ENCODE measurements at regions not wholly inside any gene's neighbourhood (a gene's known extent, or its start where the extent isn't known, plus 50 kb on each side); places are given as distances from the start of the nearest gene placed in this dataset.

DNA sequence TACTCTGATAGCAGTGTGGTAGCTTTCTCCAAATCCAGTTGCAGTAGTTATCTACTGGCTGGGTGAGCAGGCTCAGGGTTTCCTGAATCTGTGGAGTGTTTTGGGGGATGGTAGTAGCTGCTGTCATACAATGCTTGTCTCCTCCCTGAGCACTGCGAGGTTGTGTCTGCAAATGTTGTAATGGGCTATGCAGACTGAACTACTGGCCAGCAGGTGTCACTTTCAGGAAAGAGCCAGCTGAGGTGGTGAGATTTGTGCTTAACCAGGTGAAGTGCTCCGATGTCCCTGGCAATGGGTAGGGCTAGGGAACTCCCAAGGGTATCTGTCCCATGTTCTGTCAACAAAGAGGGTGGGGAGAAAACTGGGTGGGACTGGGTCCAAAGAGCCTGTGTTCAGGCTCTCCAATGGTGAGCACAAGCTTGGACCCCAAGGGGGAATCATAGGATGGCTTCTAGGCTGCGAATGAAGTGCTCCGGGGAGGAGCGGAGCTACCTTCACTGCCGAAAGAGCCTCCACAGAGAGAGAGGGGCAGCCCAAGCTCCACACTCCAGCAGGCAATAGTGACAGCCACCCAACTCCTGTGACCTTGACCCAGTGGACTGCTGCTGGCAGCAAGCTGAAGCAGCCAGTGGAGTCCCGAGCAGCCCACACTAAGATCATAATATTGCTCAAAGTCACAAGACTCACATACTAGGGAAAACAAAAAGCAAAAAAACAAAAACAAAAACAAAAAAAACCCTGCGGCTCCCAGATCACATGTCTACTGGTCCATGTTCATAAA is 1324.0 kb upstream of the USP15 start:
- no peak for DNase-seq

DNA sequence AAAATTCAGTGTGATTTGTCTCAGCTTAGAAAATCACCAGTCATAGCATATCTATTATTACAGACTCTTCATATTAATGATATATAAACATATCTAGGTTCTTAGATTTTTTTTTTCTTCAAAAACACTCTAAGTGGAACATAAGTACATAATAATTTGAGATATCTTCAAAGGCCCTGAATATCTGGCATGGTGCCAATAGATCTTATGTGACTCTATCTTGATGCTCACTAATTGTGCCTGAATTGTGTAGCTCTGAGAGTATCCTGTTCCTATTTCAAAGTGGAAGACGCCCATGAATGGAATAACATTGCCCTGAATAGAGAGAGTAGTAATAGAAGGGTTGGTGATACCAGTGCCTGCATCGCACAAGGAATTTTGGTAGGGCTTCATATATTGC is 1312.7 kb upstream of the USP15 start:
- DNase-seq = no peak

DNA sequence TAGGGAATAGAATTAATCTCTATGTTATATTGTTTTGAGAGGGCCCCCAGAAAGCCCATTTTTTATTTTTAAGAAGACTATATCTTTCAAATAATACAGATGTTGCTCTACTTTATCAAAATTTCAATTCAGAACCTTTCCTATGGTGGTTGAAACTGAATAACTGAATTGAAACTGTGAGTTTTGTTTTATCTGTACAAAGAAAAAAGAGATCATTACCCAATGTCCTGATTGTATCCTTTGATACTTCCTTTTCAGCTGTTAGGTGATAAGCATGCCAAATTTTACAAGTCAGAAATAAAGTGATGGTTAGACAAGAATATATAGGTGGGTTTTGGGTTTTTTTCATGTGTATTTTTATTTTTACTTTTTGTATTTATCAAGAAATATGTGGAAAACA is 1293.1 kb upstream of the USP15 start:
- no peak for DNase-seq

- no peak for DNase-seq
Observed at GRCh38 chr12:60977966-60978365, 1282.2 kb upstream of the USP15 start.

- DNase-seq = no peak
Observed at GRCh38 chr12:60980558-60980957, 1279.6 kb upstream of the USP15 start.

- DNase-seq = no peak
Observed at GRCh38 chr12:60981473-60981872, 1278.7 kb upstream of the USP15 start.

GRCh38 chr12:60992087-60992486 is 1268.1 kb upstream of the USP15 start:
- DNase-seq = no peak

- DNase-seq = no peak
Observed at GRCh38 chr12:60995256-60995825, 1264.9 kb upstream of the USP15 start.

DNA sequence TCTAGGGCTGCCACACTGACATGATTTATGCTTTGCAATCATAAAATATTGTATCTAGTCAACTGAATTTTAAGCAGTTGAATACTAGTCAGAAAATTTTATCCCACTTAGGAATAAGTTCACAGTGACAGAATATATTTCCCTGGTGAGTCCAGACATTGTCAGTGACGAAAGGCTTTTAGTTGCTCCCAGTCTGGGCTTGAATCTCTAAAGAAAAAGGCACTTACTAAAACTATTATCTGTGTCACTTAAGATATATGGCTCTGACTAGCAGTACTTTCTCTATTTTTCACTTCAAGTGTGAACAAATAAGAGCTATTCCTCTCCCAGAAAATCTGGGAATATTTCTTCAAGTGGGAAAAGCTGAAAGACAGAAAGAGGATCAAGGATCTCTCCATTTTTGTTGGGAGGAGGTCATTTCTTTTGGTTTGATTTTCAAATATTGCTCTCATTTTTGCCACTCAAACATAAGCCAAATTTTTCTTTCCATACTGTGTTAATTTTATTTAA is 1262.3 kb upstream of the USP15 start:
- no peak for DNase-seq

DNA sequence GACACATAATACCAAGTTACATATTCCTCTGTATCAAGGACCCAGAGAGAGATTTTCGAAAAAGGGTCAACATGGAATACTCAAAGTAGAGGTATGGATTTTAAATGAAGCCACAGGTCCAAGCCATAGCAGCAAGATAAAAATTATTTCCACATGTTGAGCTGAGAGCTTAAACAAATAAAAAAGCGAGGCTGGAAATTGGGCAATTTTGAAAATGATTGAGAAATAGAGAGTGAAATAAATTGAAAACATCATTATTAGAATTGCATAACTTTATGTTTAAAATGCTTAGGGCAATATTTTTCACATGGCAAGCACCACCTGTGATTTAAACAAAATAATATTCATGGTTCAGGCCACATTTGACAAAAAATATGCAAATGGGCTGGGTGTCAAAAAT is 1251.0 kb upstream of the USP15 start:
- no peak for DNase-seq

DNA sequence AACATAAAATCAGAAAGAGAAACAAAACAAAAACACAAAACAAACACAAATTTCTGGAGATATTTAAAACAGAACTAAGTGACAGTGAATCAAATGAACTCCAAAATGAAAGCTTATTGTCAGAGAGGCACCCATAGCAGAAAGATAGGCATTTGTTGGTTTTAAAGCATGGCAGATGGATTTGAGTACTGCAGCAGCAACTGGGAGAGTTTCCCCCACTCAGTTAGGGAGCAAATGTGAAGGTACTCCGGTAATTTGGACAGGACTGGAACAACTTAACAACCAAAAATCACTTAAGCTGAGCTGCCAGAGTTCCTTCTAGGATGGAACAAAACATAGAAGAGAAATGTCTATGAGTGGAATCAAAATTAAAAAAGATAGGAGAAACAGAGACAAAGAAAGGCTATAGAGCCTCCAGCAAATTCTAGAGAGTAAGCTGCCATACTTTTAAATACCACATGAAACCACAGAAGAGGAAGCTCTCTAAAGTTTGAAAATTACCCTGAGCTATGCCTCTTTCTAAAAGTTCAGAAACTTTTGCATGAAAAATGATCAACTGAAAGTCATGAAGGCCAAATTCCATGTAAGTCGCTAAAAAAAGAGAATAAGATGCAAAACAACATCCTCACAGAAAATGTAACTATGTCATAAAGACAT is 1248.3 kb upstream of the USP15 start:
- DNase-seq = no peak

DNA sequence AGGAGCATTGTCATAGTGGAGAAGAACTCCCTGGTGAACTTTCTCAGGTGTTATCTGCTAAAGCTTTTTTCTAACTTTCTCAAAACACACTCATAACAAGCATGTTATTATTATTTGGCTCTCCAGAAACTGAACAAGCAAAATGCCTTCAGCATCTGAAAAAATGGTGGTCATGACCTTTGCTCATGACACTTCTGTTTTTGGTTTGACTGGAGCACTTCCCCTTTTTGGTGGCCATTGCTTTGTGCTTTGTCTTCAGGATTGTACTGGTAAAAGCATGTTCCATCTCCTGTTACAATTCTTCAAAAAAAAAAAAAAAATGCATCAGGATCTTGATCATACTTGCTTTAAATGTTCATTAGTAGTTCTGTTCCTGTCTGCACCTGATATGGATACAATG is 1241.6 kb upstream of the USP15 start:
- DNase-seq = no peak

- no peak for DNase-seq
Observed at GRCh38 chr12:61023231-61023630, 1237.0 kb upstream of the USP15 start.

DNA sequence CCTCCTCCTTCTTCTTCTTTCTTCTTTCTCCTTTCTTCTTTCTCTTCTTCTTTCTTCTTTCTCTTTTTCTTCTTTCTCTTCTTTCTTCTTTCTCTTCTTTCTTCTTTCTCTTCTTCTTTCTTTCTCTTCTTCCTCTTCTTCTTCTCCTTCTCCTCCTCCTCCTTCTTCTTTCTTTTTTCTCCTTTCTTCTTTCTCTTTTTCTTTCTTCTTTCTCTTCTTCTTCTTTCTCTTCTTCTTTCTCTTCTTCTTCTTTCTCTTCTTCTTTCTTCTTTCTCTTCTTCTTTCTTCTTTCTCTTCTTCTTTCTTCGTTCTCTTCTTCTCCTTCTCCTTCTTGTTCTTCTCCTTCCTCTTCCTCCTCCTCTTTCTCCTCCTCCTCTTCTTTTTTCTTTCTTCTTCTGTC is 1230.7 kb upstream of the USP15 start:
- DNase-seq = no peak

DNA sequence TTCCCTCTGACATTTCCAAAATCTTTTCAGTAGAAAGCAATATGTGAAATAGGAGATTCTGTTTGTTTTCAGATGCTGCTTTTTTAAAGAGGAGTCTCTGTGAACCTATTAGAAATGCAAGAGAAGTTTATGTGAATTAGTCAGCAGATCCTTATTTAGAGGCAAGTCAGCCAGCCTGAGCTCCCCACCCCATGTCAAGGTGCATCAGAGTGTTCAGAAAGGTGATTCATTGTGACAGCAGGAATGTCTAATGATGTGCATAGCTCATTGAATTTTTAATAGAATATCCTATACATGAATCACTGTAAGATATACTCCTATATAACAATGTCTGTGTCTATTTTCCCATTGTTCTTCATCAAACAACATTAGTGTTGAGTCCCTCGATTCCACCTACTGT is 1222.4 kb upstream of the USP15 start:
- no peak for DNase-seq

DNA sequence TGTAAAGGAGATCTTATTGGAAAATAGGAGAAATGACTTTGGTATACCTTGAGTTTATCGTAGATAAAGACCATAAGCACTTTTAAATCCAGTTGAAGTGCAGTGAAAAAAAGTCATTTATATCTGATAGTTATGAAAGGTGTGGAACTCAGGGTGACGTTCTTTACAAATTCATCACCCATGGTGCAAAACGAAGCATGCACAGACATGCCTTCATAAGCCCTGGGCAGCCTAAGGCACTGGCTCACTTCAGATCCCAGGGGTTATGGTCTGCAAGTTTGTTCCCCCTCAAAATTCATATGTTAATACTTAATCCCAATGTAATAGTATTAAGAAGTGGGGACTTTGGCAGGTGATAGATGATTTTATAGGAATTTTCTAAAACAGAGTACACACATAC is 1216.4 kb upstream of the USP15 start:
- no peak for DNase-seq

- DNase-seq = no peak
Observed at GRCh38 chr12:61044766-61045165, 1215.4 kb upstream of the USP15 start.

- DNase-seq = no peak
Observed at GRCh38 chr12:61070640-61071414, 1189.4 kb upstream of the USP15 start.

- DNase-seq = no peak
Observed at GRCh38 chr12:61072717-61073116, 1187.5 kb upstream of the USP15 start.

DNA sequence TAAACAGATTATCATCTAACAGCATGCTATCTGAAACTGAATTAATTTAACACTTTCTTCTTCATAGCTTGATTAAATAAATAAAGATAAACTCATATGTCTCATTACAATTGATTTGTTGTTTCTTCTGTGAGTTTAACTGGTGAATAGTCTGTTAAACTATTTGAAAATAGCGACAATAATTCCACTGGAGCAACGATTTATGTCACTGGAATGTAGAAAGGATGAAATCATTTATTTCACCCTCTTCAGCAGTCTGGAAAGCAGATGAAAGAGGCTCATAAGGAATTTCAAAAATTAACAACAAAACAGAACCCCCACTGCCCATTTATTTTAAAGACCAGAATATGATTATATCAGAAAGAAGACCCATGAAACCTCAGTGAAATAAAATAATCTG is 1165.1 kb upstream of the USP15 start:
- no peak for DNase-seq

- no peak for DNase-seq
Observed at GRCh38 chr12:61098031-61098580, 1162.1 kb upstream of the USP15 start.

GRCh38 chr12:61107118-61107517 is 1153.1 kb upstream of the USP15 start:
- DNase-seq = no peak

- DNase-seq = no peak
Observed at GRCh38 chr12:61111218-61111617, 1149.0 kb upstream of the USP15 start.

Measured in CD4-positive, alpha-beta T cell treated with Interleukin-10 for 1 hour (primary cell).